AG04450 (cell line): ENCODE measurements at regions not wholly inside any gene's neighbourhood (a gene's known extent, or its start where the extent isn't known, plus 50 kb on each side); places are given as distances from the start of the nearest gene placed in this dataset.

Source experiments
- CTCF ChIA-PET: fragments of 300-600, 350-600 bp; formaldehyde crosslinking; extraction: SDS; loops from one replicate; lab custom pipeline; 2022; ENCODE audit warnings: antibody characterized with exemption, inconsistent platforms; lab: Charles Lee
- POLR2A ChIA-PET: fragments of 350-600 bp; formaldehyde crosslinking; extraction: SDS; loops from one replicate; lab custom pipeline; 2021; ENCODE audit warnings: antibody characterized with exemption, inconsistent platforms; lab: Yijun Ruan, JAX
- DNase-seq: peaks from one replicate; pipeline ENCODE4 v3.0.0-alpha.2; 2011; ENCODE audit warnings: low read depth, low spot score
- H3K27ac ChIP-seq: one replicate; pipeline ENCODE4 v1.5.1; 2012; ENCODE audit warnings: low read depth, low read length, control low read depth
- H3K27me3 ChIP-seq: one replicate; pipeline ENCODE4 v1.6.0; 2012; ENCODE audit warnings: low read length; ENCODE audit not compliant: control insufficient read depth, insufficient read depth
- H3K4me3 ChIP-seq: 2 replicates; pipeline ENCODE4 v1.5.1; 2011; ENCODE audit warnings: mild to moderate bottlenecking, low read depth, low read length, control low read depth
- H3K9me3 ChIP-seq: 2 replicates; pipeline ENCODE4 v1.5.1; 2012; ENCODE audit warnings: low read length; ENCODE audit not compliant: control insufficient read depth, insufficient read depth
- TF ChIP-seq, protein P1 (sequence below): IDR thresholded peaks from 2 replicates; pipeline ENCODE4 v1.5.1; 2011; ENCODE audit warnings: low read depth, low read length, control low read depth, inconsistent platforms

DNA sequence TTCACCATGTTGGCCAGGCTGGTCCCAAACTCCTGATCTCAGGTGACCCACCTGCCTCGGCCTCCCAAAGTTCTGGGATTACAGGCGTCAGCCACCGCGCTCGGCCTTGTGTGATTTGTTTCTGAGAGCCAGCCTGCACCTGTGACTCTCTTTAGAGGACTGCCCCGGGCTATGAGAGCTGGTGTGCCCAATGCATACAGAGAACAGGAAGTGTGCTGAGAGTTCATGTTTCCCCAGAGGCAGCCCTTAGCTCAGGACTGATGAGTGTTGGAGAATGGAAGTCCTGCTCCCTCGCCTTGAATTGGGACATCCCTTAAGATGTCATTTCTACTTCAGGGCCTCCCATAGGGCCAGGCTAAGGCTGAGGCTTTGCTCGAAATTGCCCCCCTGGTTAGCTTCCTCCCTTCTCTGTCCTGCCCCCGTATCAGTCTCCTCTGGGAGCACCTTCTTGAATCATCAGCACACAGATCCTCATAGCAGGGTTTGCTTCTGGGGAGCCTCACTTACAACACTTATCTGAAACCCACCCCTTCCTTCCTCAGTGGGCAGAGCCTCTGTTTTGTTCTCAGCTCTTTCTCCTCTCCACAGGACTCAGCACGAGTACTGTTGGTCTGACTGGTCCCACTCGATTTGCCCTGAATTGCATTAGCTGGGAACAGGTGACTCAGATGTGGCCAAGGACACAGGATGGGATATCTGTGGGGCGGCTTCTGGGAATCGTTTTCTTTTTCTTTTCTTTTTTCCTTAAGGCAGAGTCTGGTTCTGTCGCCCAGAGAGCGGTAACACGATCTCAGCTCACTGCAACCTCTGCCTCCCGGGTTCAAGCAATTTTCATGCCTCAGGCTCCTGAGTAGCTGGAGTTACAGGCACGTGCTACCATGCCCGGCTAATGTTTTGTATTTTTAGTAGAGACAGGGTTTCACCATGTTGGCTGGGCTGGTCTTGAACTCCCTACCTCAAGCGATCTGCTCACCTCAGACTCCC is 80.1 kb downstream of the UBIAD1 start:
- ChIA-PET POLR2A (no interaction called here), CTCF (no interaction called here)
- Histone ChIP-seq H3K9me3 (peaks cover 3% of the 10 kb centered on the region; the same call in 1 of the 2 replicates), H3K4me3 (no peak overlapping the region), H3K27me3 (peaks cover 15% of the 10 kb centered on the region), H3K27ac (no peak overlapping the region)
- no peak for DNase-seq
- TF ChIP-seq, protein P1, sequence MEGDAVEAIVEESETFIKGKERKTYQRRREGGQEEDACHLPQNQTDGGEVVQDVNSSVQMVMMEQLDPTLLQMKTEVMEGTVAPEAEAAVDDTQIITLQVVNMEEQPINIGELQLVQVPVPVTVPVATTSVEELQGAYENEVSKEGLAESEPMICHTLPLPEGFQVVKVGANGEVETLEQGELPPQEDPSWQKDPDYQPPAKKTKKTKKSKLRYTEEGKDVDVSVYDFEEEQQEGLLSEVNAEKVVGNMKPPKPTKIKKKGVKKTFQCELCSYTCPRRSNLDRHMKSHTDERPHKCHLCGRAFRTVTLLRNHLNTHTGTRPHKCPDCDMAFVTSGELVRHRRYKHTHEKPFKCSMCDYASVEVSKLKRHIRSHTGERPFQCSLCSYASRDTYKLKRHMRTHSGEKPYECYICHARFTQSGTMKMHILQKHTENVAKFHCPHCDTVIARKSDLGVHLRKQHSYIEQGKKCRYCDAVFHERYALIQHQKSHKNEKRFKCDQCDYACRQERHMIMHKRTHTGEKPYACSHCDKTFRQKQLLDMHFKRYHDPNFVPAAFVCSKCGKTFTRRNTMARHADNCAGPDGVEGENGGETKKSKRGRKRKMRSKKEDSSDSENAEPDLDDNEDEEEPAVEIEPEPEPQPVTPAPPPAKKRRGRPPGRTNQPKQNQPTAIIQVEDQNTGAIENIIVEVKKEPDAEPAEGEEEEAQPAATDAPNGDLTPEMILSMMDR: no peak

DNA sequence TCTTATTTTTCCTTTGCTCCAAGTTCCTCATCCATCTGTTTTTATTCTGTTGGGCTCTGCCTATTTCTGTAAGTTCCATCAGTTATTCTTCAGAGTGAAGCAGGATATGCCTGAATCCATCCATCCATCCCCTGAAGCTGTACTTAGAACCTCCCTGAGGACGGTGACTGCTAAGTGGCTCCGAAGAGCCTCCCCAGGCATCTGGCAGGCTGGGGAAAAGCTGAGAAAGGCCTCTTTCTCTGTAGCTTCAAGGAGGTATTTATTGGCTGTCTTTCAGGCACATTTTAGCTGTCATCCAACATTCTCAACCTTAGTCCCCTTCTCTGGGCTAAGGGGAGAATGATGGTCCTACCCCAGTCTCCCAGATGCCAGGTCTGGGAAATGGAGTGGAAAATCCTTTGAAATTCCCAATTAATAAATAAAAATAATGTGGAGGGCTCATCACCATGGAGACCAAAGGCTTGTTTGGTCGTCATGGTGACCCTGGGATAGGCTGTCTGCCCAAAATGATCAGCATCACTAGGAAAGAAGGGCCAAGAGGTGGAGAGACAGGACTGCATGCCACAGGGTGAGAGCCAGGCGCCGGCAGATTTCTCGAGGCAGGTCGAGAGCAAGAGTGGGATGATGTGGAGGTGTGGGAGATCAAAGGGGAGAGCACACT is 82.0 kb downstream of the UBIAD1 start:
- ChIA-PET CTCF (no interaction called here), POLR2A (no interaction called here)
- TF ChIP-seq, protein P1: no peak
- Histone ChIP-seq H3K27ac (no peak overlapping the region), H3K27me3 (peaks cover 15% of the 10 kb centered on the region), H3K9me3 (peaks cover under 1% of the 10 kb centered on the region; the same call in 1 of the 2 replicates), H3K4me3 (no peak overlapping the region)
- DNase-seq: no peak

DNA sequence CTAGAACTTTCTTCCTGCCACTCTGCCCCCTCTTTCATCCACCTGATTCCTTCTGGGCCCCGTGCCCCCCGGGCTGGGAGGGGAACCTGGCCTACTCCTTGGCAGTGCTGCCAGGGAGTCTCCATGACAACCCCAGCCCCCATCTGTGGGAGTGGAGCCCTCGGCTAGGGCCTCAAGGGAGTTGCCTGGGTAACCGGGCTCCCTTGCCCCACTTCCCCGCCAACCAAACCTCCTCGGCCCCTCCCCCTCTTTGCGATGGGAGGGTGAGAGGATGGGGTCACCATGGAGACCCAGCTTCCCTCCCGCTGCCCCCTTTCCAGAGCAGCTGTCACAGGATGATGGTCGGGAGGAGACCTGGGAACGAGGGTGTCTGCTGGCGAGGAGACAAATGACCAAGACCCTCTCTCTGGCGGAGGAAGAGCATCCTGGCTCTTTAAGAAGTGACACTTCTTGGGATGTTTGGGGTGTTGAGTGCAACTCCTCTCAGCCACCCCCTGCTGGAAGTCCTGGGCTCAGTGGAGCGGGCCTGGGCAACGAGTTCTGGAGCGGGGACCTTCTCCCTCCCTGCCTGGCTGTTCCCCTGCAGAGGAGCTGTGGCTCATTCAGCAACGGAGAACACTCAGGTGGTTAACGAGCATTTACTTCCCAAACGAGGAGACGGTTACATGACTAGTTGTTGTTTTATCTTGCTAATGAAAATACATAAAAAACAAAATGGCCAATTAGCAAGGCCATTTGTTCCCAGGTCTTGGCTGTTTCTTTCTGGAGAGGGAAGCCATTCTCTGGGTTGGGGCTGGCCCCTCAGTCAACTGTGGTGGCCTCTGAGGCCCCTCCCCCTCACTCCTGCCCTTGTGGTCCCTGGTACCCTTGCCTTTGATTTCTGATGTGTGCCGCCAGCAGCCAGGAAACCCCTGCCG is 82.8 kb downstream of the UBIAD1 start:
- no peak overlapping the region for H3K4me3 ChIP-seq
- TF ChIP-seq, protein P1: no peak
- H3K27me3 ChIP-seq: peaks cover 13% of the 10 kb centered on the region
- no peaks in the 10 kb centered on the region for H3K9me3 ChIP-seq
- DNase-seq: no peak
- ChIA-PET CTCF (no interaction called here), POLR2A (no interaction called here)
- H3K27ac ChIP-seq: no peak overlapping the region

DNA sequence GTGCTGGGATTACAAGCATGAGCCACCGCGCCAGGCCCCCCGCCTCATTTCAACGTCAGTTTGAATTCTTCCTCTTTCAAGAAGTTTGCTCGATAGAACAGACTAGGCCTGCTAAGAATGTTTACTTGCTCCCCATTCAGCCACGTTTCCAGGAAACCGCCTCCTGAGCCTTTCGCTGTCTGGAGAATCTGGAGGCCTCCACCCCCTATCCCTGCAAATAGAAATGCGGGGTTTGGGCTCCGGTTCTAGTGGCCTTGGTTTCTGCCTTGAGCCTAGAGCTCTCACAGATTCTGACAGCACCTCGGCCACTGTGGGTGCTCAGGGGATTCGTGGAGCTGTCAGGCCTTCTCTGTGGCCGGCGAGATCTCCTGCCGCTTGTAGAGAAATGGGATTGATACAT is 84.3 kb downstream of the UBIAD1 start:
- TF ChIP-seq, protein P1: no peak
- no peak for DNase-seq
- ChIA-PET CTCF (no interaction called here), POLR2A (no interaction called here)
- peaks cover 13% of the 10 kb centered on the region for H3K27me3 ChIP-seq
- H3K4me3 ChIP-seq: no peak overlapping the region
- H3K27ac ChIP-seq: no peak overlapping the region
- H3K9me3 ChIP-seq: no peaks in the 10 kb centered on the region
